DMS 273 treated with DMSO at 0.1 percent for 48 hours (cell line): ENCODE measurements at regions not wholly inside any gene's neighbourhood (a gene's known extent, or its start where the extent isn't known, plus 50 kb on each side); places are given as distances from the start of the nearest gene placed in this dataset.

Source experiments
- DNase-seq: peaks from one replicate; lab custom pipeline; 2025; lab: John Stamatoyannopoulos, UW

GRCh38 chr11:42179216-42179615, 719.8 kb upstream of the LRRC4C start:
- no peak for DNase-seq

- DNase-seq: no peak
Measured at GRCh38 chr11:42195289-42196013, 736.0 kb upstream of the LRRC4C start.

GRCh38 chr11:42200311-42200710, 740.9 kb upstream of the LRRC4C start:
- no peak for DNase-seq

GRCh38 chr11:42201603-42202148, 742.2 kb upstream of the LRRC4C start:
- DNase-seq: no peak

- no peak for DNase-seq
Measured at GRCh38 chr11:42205518-42205917, 746.1 kb upstream of the LRRC4C start.

GRCh38 chr11:42225664-42226063, 766.2 kb upstream of the LRRC4C start:
- DNase-seq: no peak

- DNase-seq: no peak
Measured at GRCh38 chr11:42232673-42233072, 773.2 kb upstream of the LRRC4C start.

- no peak for DNase-seq
Measured at GRCh38 chr11:42234451-42234951, 775.0 kb upstream of the LRRC4C start.

- DNase-seq: no peak
Measured at GRCh38 chr11:42237701-42238235, 778.3 kb upstream of the LRRC4C start.

- DNase-seq: no peak
Measured at GRCh38 chr11:42239188-42239587, 779.7 kb upstream of the LRRC4C start.

GRCh38 chr11:42243385-42243784, 783.9 kb upstream of the LRRC4C start:
- DNase-seq: no peak

- DNase-seq: no peak
Measured at GRCh38 chr11:42244376-42244775, 784.9 kb upstream of the LRRC4C start.

GRCh38 chr11:42249401-42249800, 789.9 kb upstream of the LRRC4C start:
- DNase-seq: no peak

GRCh38 chr11:42249956-42250355, 790.5 kb upstream of the LRRC4C start:
- no peak for DNase-seq

- no peak for DNase-seq
Measured at GRCh38 chr11:42251984-42252383, 792.5 kb upstream of the LRRC4C start.

GRCh38 chr11:42253156-42253555, 793.7 kb upstream of the LRRC4C start:
- DNase-seq: no peak

- DNase-seq: no peak
Measured at GRCh38 chr11:42255906-42256305, 796.5 kb upstream of the LRRC4C start.

- no peak for DNase-seq
Measured at GRCh38 chr11:42257534-42257933, 798.1 kb upstream of the LRRC4C start.

- no peak for DNase-seq
Measured at GRCh38 chr11:42265072-42265471, 805.6 kb upstream of the LRRC4C start.

GRCh38 chr11:42271306-42271705, 811.9 kb upstream of the LRRC4C start:
- no peak for DNase-seq

GRCh38 chr11:42273977-42274376, 814.5 kb upstream of the LRRC4C start:
- no peak for DNase-seq

- DNase-seq: no peak
Measured at GRCh38 chr11:42296910-42297309, 837.5 kb upstream of the LRRC4C start.

- no peak for DNase-seq
Measured at GRCh38 chr11:42299780-42300179, 840.3 kb upstream of the LRRC4C start.

GRCh38 chr11:42301777-42302176, 842.3 kb upstream of the LRRC4C start:
- no peak for DNase-seq
